HFFc6 (cell line): ENCODE measurements at regions not wholly inside any gene's neighbourhood (a gene's known extent, or its start where the extent isn't known, plus 50 kb on each side); places are given as distances from the start of the nearest gene placed in this dataset.

ENCODE experiments used
- DNase-seq: peaks from one replicate; pipeline ENCODE4 v3.0.0-alpha.2; 2018
- H3K27ac Mint-ChIP-seq: 2 replicates; pipeline ENCODE4 v1.8.0; 2020; ENCODE audit warnings: mild to moderate bottlenecking, mixed read lengths
- H3K27me3 Mint-ChIP-seq: 2 replicates; pipeline ENCODE4 v1.8.0; 2021; ENCODE audit warnings: mild to moderate bottlenecking, moderate library complexity, mixed read lengths; ENCODE audit not compliant: insufficient read depth
- H3K36me3 Mint-ChIP-seq: 2 replicates; pipeline ENCODE4 v1.8.0; 2021; ENCODE audit warnings: low read depth, mixed read lengths
- H3K4me1 Mint-ChIP-seq: 2 replicates; pipeline ENCODE4 v1.8.0; 2020; ENCODE audit warnings: low read depth, mixed read lengths
- H3K4me3 Mint-ChIP-seq: 2 replicates; pipeline ENCODE4 v1.8.0; 2020; ENCODE audit warnings: mild to moderate bottlenecking, moderate library complexity, mixed read lengths
- H3K9me3 Mint-ChIP-seq: 2 replicates; pipeline ENCODE4 v1.8.0; 2020; ENCODE audit warnings: mild to moderate bottlenecking, mixed read lengths
- TF ChIP-seq, protein P1 (sequence below): fragments of 200-600 bp; sonication (generic); IDR thresholded peaks from 2 replicates; pipeline ENCODE4 v1.5.0; 2021; ENCODE audit warnings: antibody characterized with exemption, mild to moderate bottlenecking

DNA sequence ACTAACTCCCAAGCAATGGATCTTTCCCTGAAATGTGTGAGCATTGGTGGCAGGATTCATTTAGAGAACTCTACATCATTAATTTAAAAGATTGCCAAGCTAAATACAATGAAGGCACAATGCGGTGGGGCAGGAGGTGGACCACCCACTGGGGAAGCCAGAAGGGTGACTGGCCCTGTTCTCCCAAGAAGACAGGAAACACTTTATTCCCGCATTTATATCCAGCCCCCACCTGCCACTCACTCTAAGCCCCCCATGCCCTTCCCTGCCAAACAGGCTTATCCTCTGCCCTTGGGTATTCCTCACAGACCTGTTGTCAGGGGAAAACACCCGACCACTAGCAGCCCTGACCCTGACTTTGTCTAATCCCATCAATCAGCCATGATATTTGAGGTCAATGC lies 189.1 kb upstream of the UBL3 start:
- H3K4me1 Mint-ChIP-seq = peaks cover 45% of the 10 kb centered on the region
- peaks cover 4% of the 10 kb centered on the region; the same call in 1 of the 2 replicates for H3K9me3 Mint-ChIP-seq
- H3K4me3 Mint-ChIP-seq = no peak overlapping the region
- 0 out of 2 replicates have a peak overlapping the region, but pooled peaks have one; percentile 29 for H3K27ac Mint-ChIP-seq
- TF ChIP-seq, protein P1, sequence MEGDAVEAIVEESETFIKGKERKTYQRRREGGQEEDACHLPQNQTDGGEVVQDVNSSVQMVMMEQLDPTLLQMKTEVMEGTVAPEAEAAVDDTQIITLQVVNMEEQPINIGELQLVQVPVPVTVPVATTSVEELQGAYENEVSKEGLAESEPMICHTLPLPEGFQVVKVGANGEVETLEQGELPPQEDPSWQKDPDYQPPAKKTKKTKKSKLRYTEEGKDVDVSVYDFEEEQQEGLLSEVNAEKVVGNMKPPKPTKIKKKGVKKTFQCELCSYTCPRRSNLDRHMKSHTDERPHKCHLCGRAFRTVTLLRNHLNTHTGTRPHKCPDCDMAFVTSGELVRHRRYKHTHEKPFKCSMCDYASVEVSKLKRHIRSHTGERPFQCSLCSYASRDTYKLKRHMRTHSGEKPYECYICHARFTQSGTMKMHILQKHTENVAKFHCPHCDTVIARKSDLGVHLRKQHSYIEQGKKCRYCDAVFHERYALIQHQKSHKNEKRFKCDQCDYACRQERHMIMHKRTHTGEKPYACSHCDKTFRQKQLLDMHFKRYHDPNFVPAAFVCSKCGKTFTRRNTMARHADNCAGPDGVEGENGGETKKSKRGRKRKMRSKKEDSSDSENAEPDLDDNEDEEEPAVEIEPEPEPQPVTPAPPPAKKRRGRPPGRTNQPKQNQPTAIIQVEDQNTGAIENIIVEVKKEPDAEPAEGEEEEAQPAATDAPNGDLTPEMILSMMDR = no peak
- H3K36me3 Mint-ChIP-seq = peaks cover 9% of the 10 kb centered on the region; the same call in 1 of the 2 replicates
- DNase-seq = no peak
- H3K27me3 Mint-ChIP-seq = peaks cover 2% of the 10 kb centered on the region

DNA sequence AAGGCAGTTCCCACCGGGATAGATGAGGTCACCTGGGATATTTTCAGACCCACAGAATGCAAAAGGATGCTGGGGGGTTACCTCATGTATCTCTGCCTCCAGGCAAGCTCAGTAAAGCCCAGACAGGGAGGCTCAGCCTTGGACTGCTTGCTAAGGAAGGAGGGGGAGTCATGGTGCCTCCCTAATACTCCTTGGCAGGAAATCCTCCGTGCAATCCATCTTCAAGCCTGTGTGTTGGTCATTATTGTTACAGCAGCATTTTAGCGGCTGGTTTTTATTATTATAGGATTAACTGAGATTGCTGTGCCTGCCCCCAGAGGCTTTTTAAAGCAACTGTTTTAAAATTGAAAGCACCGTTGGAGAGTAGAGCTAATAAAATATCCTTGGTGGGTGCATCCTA lies 188.5 kb upstream of the UBL3 start:
- TF ChIP-seq, protein P1 = peak; percentile 58

DNA sequence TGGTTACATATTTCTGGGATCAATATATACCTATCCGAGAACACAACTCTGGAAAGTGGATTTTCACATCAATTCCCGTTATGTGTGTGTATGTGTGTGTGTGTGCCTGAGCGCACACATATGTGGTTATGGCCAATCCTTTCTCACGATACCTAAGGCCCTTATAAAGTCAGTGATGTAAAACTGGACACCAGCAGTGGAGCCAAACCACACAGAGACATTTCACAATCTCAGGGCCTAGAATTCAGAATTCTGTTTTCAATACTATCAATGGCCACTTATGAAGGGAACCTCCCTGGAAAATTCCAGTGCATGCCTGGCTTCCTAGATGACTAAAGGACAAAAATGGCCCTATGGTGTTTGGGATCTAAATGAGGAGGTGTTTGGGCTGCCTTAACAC lies 187.3 kb upstream of the UBL3 start:
- Mint-ChIP-seq H3K4me1 (peaks cover 55% of the 10 kb centered on the region), H3K9me3 (no peaks in the 10 kb centered on the region), H3K27me3 (peaks cover 2% of the 10 kb centered on the region), H3K4me3 (no peak overlapping the region), H3K36me3 (no peaks in the 10 kb centered on the region), H3K27ac (no peak overlapping the region)
- TF ChIP-seq, protein P1 = no peak
- no peak for DNase-seq

More for the DNA sequence above, 188.5 kb upstream of the UBL3 start:
- peak overlapping the region; percentile 14; the same call in 1 of the 2 replicates for H3K4me3 Mint-ChIP-seq
- peaks cover 51% of the 10 kb centered on the region for H3K4me1 Mint-ChIP-seq
- H3K9me3 Mint-ChIP-seq = 0 out of 2 replicates have a peak, but pooled peaks cover under 1% of the 10 kb centered on the region
- H3K36me3 Mint-ChIP-seq = peaks cover 5% of the 10 kb centered on the region; the same call in 1 of the 2 replicates
- peaks cover 2% of the 10 kb centered on the region for H3K27me3 Mint-ChIP-seq
- peak; percentile 72 for DNase-seq
- peak overlapping the region; percentile 2 for H3K27ac Mint-ChIP-seq

DNA sequence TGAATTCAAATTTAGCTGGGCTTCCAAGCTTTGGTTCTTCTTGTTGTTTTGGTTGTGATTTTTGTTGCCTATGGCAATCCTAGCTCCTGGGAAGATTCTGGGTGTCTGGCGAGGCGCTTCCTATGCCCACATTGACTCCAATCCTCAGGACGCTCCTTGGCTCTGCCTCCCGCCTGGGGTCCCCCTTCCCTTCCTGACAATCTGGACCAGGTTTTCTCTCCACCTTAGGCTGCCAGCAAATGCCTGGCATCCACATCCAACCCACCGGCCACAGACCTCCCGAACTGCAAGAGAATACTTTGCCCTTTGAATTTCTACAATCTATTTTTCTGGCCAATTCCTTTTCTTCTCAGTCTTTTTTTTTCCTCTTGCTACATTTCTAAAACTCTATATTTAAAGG lies 186.9 kb upstream of the UBL3 start:
- no peak for DNase-seq
- no peak overlapping the region for H3K4me3 Mint-ChIP-seq
- H3K36me3 Mint-ChIP-seq = no peaks in the 10 kb centered on the region
- H3K9me3 Mint-ChIP-seq = no peaks in the 10 kb centered on the region
- H3K27me3 Mint-ChIP-seq = no peaks in the 10 kb centered on the region; the same call in none of the 2 replicates
- H3K4me1 Mint-ChIP-seq = peaks cover 55% of the 10 kb centered on the region
- TF ChIP-seq, protein P1 = no peak
- no peak overlapping the region for H3K27ac Mint-ChIP-seq

DNA sequence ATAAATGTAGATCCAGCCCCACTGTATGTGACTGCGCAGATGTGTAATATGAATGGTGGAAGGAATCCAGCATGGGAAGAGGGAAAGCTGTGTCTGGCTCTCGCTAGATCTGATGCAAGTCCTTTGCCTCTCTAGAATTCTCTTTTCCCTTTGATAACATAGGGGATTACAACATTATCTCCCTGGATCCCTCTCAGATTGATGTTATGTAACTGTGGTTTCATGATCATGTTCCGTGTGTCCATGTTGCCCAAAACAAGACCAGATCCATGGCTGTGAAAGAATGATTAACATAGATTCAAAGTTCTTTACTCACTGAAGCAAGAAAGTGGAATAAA lies 184.0 kb upstream of the UBL3 start:
- H3K4me1 Mint-ChIP-seq = peaks cover 66% of the 10 kb centered on the region
- peak overlapping the region; percentile 94 for H3K27ac Mint-ChIP-seq
- TF ChIP-seq, protein P1 = no peak
- no peak for DNase-seq
- H3K36me3 Mint-ChIP-seq = no peaks in the 10 kb centered on the region
- H3K4me3 Mint-ChIP-seq = peak overlapping the region; percentile 79; the same call in 1 of the 2 replicates
- no peaks in the 10 kb centered on the region; the same call in 1 of the 2 replicates for H3K27me3 Mint-ChIP-seq
- no peaks in the 10 kb centered on the region for H3K9me3 Mint-ChIP-seq
